HG02884 (cell line): ENCODE measurements at regions not wholly inside any gene's neighbourhood (a gene's known extent, or its start where the extent isn't known, plus 50 kb on each side); places are given as distances from the start of the nearest gene placed in this dataset.

Source experiments
- ATAC-seq: cut with Tn5 transposase; IDR thresholded peaks from one replicate; pipeline ENCODE4 v1.9.1; 2021; ENCODE audit warnings: mild to moderate bottlenecking, moderate library complexity; ENCODE audit not compliant: unreplicated experiment

DNA sequence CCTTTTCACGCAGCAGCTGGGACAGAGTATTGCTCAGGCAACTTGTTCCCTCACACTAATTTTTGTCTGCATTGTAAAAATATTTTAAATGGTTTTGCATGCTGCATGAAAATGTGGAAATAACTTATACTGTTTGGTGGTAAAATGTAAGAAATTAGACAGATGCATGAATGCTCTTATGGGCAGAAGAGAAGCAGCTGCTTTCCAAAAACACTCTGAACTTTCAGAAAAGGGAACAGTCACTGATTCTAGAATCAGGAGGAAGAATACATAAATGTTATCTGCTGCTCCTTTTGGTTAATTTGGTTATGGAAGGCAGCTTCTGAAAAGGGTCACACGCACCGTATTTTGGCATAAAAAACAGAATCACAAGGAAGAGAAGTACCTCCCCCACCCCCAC, 87.0 kb upstream of the RUNX1 start:
- no peak for ATAC-seq

DNA sequence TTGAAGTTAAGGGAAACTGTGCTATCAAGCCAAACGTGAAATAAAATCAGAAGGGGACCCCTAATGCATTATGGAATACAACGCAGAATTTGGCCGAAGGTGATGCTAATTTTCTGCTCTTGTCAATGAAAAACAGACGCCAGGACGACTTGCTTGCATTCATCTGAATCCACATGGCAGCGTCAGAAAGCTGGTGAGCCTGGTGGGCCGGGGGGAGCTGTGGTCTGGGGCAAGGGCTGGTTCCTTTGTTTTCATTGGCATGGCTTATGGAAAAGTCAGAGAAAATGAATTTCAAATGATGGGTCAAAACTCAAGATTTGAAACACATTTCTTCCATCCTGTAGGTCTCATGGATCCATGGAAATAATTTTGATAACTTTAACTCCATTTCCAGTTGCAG, 86.4 kb upstream of the RUNX1 start:
- no peak for ATAC-seq

DNA sequence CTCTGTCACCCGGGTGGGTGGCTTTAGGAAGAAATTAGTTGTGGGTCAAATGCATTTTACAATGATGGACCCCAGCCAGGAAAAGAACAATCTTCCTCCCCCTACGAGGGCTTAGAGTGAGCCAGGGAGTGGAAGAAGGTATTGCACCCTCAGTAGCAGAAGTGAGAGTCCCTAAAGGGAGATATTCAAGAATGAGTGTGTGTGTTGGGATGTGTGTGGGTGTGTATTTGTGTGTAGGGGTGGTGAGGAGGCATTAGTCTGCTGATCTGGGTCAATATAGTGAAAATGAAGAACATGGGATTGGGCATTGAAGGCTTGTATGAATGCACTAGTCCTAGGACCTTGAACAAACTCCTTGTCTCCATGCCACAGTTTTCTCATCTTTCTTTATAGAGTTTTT, 85.2 kb upstream of the RUNX1 start:
- no peak for ATAC-seq

DNA sequence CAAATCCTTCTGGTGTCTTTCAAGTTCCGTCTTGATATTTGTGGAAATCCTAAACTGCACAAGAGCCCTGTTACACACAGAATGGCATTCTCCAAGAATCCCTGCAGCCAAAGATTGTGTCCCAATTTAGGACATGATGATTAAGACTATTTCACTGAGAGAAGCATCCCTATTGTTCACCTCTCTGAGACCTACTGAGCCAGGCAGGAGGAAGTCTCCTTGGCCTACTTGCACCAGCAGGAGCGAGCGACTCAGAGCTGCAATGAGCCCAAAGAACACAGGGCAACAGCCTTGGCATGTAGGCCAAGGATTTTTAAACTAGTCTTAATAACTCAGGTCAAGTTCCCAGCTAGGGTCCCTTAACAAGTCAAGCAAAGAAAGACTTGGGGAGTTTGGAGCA, 79.4 kb upstream of the RUNX1 start:
- no peak for ATAC-seq

DNA sequence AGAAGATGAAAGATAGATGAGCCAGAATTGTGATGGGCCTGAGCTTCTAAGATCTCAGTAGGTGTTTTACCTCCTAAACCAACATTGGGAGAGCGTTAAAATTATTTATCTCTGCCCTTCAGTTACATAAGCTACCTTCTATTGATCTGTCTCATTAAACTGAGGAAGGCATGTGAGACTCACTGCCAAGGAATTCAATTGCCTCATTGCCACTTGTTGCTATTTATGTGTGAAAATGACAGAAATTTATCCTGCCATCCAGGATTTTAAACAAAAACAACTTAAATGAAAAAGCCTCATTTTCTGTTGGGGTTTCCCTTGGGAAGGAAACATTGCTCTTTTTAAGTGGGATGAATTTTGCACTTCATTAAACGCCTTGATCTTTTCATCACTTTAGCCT, 78.7 kb upstream of the RUNX1 start:
- ATAC-seq, result no peak

DNA sequence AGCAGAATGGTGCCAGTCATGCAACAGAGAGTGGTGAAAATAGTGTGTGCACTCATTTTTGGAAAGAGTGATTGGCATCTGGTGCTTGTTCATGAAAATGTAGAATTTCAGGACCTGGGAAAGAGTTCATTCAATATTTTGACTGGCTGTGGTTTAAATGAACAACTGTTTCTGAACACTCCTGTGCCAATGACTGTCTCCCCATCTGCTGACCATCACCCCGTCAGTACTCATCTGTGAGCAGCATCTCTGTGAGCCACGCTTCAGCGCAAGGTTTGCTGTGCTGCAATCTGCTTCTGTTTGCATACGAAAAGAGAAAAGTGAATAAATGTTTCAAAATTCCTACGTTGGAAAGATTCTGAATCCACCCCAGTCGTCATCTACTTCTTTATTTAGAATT, 77.9 kb upstream of the RUNX1 start:
- ATAC-seq, result no peak

DNA sequence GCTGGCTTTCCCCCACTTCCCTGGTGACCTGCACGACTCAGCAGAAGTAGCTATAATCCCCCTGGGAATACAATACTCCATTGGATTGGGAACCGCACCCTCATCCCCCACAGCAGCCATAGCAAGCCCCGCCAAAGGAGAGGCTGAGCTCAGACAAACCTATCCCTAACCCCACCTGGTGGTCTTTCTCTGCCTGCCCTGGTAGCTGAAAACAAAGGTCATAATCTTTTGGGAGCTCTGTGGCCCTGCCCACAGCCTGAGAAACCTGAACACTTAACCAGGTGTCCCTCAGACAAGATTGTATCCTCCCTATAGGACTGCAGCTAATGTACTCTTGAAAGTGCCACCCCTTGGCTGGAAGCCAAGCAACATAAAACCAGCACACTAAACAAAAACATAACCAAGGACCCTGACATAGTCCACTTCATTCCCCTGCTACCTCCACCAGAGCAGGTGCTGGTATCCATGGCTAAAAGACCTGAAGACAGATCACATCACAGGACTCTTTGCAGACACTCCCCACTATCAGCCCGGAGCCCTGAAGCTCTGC, 71.6 kb upstream of the RUNX1 start:
- ATAC-seq, result no peak

DNA sequence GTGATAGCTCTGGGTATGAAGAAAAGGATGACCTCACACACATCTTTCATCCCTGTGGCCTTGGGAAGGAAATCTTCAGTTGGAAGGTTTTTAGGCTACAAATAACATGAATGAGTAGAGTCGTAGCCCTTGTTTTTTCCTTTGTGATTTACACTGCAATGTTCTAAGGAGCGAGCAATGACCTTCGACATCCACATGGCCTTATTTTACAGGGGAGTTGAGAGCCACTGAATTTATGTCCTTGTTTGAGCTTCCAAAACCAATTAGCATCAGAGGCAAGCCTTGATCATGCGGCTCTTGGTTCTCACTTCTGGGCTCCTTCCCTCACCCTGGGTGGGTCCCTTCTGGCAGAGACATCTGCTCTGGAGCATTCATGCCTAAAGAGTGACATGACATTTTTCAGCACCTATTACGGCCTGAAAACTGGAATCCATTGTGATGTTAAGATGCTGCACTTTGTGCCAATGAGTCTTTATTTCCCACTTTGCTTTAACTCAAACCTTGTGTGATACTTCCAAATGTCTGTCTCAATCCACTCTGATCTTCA, 70.5 kb upstream of the RUNX1 start:
- ATAC-seq, result no peak

DNA sequence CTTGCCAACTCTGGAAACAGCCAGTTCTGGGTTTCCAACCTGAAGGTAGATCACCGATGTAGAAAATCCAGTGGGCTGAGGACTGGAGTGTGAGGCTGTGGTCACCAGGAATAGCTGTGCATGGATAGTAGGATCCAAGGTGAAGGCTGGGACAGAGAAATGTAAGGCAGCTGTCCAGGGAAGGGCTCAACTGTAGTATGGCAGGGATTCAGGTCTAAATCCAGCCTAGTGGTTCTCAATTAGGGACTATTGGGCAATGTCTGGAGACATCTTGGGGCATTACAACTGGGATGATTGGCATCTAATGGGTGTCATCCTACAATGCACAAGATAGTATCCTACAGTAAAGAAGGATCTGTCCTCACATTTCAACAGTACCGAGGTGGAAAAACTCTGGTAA, 67.7 kb upstream of the RUNX1 start:
- no peak for ATAC-seq

DNA sequence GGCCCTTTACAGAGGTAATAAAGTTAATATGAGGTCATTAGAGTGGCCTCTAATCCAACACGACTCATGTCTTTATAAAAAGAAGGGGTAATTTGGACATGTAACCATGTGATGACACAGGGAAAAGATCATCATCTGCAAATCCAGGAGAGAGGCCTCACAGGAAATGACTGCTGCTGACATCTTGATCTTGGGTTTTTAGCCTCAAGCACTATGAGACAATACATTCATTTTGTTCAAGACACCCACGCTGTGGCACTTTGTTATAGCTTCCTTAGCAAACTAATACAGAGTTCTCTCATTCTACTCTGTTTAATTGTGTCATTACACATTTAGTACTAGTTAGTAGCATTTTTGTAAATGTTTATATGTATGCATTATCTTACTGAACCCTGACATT, 64.0 kb upstream of the RUNX1 start:
- ATAC-seq, result no peak

DNA sequence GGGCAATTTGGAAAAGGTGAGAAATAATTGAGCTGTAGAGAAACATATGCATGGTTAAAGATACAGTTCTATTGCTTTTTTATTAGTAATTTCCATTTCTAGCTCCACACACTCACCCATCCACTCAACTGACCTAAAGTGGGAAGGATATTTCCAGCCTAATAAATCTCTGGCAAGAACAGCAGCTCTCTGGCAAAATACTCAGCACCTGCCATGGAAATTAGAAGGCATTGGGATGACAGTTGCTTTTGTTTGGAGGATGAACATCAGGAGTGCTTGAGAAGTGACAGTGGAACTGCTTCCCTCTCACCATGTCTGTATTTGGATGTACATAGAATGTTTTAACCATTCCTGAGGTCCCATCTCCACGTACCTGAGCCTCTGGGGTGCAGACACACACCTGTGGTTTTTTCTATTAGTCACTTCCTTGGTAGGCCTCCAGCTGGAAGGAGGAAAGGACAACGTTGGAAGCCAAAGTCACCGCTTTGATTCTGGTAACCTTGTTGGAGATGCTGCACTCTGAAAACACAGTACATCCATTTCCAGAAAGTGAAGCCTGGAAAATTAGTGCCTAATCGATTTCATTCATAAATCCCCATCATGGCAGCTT, 62.3 kb upstream of the RUNX1 start:
- no peak for ATAC-seq

DNA sequence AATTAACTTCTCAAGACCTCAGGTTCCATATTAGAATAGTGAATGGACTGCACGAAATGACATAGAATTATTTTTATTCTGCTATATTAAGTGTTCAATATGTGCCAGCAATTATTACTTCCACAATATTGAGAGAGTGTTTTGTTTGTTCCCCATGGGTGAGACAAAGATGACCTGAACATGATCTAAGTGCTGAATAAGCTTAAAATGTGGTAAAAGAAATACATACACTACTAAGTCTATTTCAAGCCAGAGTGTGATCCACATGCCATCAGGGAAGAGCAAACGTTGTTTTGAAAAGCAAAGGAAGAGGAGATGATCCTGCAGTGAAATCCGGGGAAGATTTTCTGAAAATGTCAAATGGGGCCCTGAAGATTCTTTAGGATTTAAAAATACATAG, 59.8 kb upstream of the RUNX1 start:
- ATAC-seq, result no peak

DNA sequence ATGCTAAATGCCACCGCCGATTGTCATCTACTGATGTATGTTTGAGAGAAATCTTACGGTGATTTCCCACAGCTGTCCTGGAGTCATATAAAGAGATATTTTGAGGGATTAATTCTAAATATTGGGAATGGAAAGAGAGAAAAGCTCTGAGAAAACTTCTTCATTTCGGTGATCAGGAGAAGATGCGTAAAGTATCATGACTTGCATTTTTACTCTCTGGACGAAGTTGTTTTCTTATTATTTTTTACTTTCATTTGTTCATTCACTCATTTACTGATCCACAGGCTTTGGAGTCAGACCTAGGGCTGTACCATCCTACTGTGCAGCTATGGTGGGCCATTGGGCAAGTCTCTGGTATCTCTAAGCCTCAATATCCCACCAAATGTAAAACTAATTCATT, 58.4 kb upstream of the RUNX1 start:
- no peak for ATAC-seq

DNA sequence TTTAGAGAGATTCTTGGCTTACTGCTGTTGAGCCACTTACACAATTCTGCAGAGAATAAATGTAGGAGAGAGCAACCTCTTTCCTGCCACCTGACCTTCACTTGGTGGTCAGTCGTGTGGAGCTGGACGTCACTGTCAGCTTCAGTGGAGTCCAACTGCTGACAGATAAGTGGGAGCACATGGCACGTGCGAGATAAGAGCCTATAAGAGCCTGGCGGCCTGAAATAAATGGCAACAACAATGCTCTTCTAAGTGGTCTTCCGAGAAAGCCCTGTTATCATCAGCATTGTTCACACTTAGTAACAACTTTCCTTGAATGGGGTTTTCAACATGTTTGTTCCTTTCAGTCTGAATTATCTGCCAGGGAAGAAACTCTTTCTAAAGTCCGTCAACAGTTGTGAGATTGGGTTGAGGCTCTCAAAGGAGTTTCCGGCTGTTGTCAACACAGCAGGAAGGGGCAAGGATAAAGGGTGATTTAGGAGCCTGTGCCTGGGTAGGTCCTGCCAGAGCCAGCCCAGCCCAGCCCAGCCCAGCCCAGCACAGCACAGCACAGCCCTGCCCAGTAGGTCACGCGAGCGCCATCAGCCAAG, 57.2 kb upstream of the RUNX1 start:
- no peak for ATAC-seq

DNA sequence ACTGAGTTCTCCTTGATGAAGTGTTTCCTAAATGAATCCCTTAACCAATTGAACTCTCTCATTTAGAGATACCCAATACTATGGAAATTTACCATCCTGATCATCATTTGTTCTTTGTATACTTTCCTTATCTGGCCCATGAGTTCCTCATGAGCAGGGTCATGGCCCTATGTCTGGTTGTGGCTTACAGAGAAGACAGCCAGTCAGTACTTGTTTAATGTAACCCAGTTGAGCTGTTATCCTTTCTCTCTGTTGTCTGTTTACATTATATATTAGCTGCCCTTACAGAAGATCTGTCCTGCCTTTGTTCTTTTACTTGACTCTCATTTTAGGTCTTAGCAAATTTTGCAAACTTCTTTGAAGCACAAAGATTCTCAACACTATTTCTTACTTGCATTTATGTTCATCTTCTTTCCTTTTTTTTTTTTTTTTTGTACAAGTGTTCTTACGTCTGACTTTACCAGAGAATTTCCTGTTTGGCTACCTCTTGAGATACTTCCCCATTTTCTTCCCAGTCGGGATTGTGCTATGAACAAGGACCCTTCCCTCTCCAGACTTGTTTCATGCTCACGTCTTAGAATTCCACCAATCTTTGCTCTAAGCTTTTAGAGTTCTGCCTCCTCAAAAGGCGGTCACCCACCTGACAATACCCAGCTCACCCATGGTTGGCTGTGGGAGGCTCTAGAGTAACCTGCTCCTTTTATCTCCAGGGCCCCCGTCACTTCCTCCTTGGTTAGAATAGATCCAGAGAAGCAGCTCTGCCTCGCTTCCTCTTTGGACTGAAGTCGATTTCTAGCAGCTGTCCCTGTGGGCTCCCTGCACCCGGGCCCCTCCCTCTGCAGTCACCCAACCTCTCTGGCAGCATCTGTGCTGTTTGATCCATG, 53.6 kb upstream of the RUNX1 start:
- no peak for ATAC-seq

DNA sequence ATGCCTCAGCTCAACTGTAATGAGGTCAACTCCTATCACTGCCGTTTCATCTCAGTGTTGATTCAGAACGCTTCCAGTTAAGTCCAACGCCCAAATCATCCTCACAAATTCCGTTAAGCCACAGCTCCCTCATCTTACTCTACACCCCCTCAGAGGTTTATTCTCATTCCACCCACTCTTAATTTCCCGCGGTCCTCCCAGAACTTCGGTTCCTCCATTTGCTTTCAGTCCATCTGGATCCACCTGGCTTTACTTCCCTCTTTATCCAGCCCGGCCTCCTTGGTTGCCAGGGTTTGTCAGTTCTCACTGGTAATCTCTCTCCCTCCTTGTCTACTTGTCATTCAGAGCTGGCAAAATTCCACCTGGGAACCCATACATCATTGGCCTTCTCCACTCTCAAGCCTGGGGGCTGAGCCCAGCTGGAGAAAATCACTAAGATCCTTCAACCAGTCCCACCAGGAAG, 51.3 kb upstream of the RUNX1 start:
- no peak for ATAC-seq

DNA sequence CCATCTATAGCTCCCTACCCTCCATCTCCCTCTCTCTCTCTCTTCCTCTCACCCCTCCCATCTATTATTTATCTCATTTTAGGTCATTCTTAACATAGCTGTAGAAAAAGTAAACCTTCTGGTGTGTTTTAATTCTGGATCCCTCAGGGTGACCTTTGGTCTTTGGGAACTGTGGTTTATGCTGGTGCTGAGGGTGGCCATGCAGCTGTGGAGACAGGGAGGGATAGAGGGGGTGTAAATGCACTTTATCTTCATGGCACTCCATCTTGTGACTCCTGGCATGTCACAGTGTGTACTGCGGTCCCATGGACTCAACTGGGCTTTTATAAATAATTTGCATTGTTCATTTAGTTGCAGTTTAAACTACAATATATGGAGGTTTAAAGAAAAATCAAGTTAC, 50.2 kb upstream of the RUNX1 start:
- no peak for ATAC-seq
